ENCODE measurements at regions not wholly inside any gene's neighbourhood (a gene's known extent, or its start where the extent isn't known, plus 50 kb on each side); places are given as distances from the start of the nearest gene placed in this dataset.

GRCh38 chr17:13113821-13114525 is 96.1 kb upstream of the ELAC2 start:
- ChIA-PET POLR2A (ENCODE audit: low non-redundant PET) (no interaction called here), CTCF (interaction anchor here (0.6 kb wide), 1 partner anchor 122 kb away, joined by 6 read pairs; no protein-coding TSS in a partner anchor)
- BruUV-seq (replicated peaks): no TSS peak

GRCh38 chr17:13107676-13108235 is 89.9 kb upstream of the ELAC2 start:
- intact Hi-C loops (cut with micrococcal nuclease; ENCODE audit: unreplicated experiment): no loop called here
- H3K27me3 ChIP-seq (replicated peaks; ENCODE audit: insufficient read depth, low read depth, low read length, poor library complexity): no peaks in the 10 kb centered on the region
- DNase-seq (ENCODE audit: low spot score): no peak
- ChIA-PET CTCF (no interaction called here), POLR2A (ENCODE audit: low non-redundant PET) (no interaction called here)
- H3K36me3 ChIP-seq (ENCODE audit: insufficient read depth, low read length, poor library complexity, severe bottlenecking): no peaks in the 10 kb centered on the region
- no peaks in the 10 kb centered on the region for H3K9me3 ChIP-seq (ENCODE audit: low read depth, low read length, poor library complexity, severe bottlenecking)
- H3K4me1 ChIP-seq (ENCODE audit: insufficient read depth, low read length, poor library complexity, severe bottlenecking): no peaks in the 10 kb centered on the region
- no peak overlapping the region for H3K4me3 ChIP-seq (ENCODE audit: low read depth, low read length, poor library complexity, severe bottlenecking)
- BruUV-seq (replicated peaks): no TSS peak
- TF ChIP-seq CTCF (conservative IDR thresholded peaks at IDR 0.05; ENCODE audit: low read depth, low read length) (no peak), EZH2 (IDR thresholded peaks at IDR 0.05; ENCODE audit: borderline replicate concordance, low read depth, low read length, poor library complexity, severe bottlenecking) (no peak)
- no peak overlapping the region for H3K27ac ChIP-seq (ENCODE audit: low read depth, low read length, poor library complexity, severe bottlenecking)

More at GRCh38 chr17:13113821-13114525, 96.1 kb upstream of the ELAC2 start:
- Histone ChIP-seq H3K27ac (ENCODE audit: low read depth, low read length, poor library complexity, severe bottlenecking) (no peak overlapping the region), H3K27me3 (replicated peaks; ENCODE audit: insufficient read depth, low read depth, low read length, poor library complexity) (no peaks in the 10 kb centered on the region), H3K36me3 (ENCODE audit: insufficient read depth, low read length, poor library complexity, severe bottlenecking) (no peaks in the 10 kb centered on the region), H3K9me3 (ENCODE audit: low read depth, low read length, poor library complexity, severe bottlenecking) (no peaks in the 10 kb centered on the region), H3K4me1 (ENCODE audit: insufficient read depth, low read length, poor library complexity, severe bottlenecking) (no peaks in the 10 kb centered on the region), H3K4me3 (ENCODE audit: low read depth, low read length, poor library complexity, severe bottlenecking) (no peak overlapping the region)
- no peak for DNase-seq (ENCODE audit: low spot score)
- intact Hi-C loops (cut with micrococcal nuclease; ENCODE audit: unreplicated experiment): no loop called here
- TF ChIP-seq CTCF (conservative IDR thresholded peaks at IDR 0.05; ENCODE audit: low read depth, low read length): no peak
- no peak for TF ChIP-seq EZH2 (IDR thresholded peaks at IDR 0.05; ENCODE audit: borderline replicate concordance, low read depth, low read length, poor library complexity, severe bottlenecking)

GRCh38 chr17:13106171-13106570 is 88.3 kb upstream of the ELAC2 start:
- BruUV-seq (replicated peaks): no TSS peak
- DNase-seq (ENCODE audit: low spot score): peak; percentile 0
- ChIA-PET CTCF (no interaction called here), POLR2A (ENCODE audit: low non-redundant PET) (no interaction called here)
- H3K27ac ChIP-seq (ENCODE audit: low read depth, low read length, poor library complexity, severe bottlenecking): no peak overlapping the region
- no peak overlapping the region for H3K4me3 ChIP-seq (ENCODE audit: low read depth, low read length, poor library complexity, severe bottlenecking)
- no peaks in the 10 kb centered on the region for H3K9me3 ChIP-seq (ENCODE audit: low read depth, low read length, poor library complexity, severe bottlenecking)
- no peaks in the 10 kb centered on the region for H3K36me3 ChIP-seq (ENCODE audit: insufficient read depth, low read length, poor library complexity, severe bottlenecking)
- no peaks in the 10 kb centered on the region for H3K27me3 ChIP-seq (replicated peaks; ENCODE audit: insufficient read depth, low read depth, low read length, poor library complexity)
- TF ChIP-seq EZH2 (IDR thresholded peaks at IDR 0.05; ENCODE audit: borderline replicate concordance, low read depth, low read length, poor library complexity, severe bottlenecking) (no peak), CTCF (conservative IDR thresholded peaks at IDR 0.05; ENCODE audit: low read depth, low read length) (no peak)
- no peaks in the 10 kb centered on the region for H3K4me1 ChIP-seq (ENCODE audit: insufficient read depth, low read length, poor library complexity, severe bottlenecking)
- intact Hi-C loops (cut with micrococcal nuclease; ENCODE audit: unreplicated experiment): no loop called here

All from A673 (cell line).